HuH-7 (cell line): ENCODE measurements at regions not wholly inside any gene's neighbourhood (a gene's known extent, or its start where the extent isn't known, plus 50 kb on each side); places are given as distances from the start of the nearest gene placed in this dataset.
"Not testable (repeated sequence)": the region's sequence is repeated elsewhere in the genome, so short reads cannot be mapped to it uniquely, and the experiment has no call there.

Source experiments
- DNase-seq: peaks from one replicate; pipeline ENCODE4 v3.0.0; 2011; ENCODE audit warnings: low spot score

DNA sequence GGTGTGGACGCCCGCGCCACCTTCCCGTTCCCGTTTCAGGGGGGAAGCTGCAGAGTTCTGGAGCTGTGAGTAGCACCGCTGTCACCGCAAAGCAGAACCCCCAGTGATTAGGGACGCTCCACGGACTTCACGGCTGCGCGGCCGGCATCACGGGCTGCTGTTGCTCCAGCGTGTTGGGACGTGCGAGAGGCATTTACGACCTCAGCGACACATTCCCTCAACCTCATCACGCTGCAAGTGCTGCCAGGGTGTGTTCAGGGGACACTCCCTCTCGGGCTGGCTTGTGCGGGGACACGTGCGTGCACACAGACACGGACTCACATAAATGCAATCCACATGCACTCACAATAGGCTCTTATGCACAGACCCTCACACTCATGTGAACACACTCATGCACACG is 187.9 kb downstream of the NPIPB11 start:
- DNase-seq: not testable (repeated sequence)

DNA sequence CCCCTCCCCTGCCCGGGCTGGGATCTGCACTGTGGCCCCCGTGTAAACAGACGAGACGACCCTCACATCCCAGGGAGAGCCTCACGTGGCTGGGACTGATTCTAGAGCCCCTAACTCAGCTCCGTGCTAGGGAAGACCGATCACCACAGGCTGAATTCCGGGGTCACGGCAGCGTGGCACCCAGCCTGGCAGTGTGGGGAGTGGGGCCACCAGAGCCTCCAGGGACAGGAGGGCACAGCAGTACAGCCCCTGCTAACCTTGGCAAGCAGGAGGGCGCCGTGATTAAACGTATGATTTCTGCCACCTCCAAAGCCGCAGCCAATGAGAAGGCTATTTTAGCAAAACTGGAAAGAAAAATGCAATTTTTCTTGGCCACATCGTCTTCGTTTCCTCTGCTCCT is 188.3 kb downstream of the NPIPB11 start:
- DNase-seq: not testable (repeated sequence)

DNA sequence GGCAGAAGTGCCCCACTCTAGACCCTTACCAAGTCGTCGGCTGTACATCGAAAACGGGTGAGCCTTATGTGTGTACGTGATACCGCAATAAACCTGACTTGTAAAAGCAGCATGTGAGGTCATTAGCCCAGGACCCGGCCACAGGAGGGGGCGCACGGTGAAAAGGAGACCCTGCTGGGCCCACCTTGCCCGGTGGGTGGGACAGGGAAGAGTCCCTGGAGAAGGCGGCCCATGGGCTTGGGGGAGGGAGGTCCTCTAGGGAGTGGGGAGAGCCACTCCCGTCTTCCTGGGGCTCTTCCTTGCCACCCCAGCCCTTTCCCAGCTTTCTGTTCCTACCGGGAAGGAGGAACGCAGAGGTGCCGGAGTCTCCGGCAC is 188.8 kb downstream of the NPIPB11 start:
- DNase-seq: not testable (repeated sequence)

DNA sequence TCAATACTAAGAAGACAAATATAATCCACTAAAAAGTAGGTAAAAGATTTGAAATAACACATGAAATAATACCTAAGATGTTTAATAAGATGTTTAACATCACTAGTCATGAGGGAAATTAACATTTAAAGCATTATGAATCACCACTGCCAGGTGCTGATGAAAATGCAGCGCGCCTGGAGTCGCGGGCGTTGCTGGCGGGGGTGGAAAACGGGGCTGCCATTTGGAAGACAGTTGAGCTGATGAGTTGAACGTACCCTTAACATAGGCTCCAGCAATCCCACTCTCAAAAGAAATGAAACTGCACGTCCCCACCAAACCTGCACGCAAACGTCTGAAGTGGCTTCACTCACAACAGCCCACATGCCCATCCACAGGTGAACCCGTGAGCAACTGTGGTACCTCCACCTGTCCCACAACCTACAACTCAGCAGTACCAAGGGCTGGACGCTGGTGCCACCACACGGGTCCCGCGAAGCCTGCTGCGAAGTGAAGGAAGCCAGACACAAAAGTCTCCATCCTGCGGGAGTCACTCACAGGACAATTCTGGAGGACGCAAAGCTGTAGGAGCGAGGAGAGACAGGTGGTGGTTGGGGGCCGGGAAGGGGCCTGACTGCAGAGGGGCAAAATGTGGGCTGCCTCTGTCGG is 189.3 kb downstream of the NPIPB11 start:
- not testable (repeated sequence) for DNase-seq

DNA sequence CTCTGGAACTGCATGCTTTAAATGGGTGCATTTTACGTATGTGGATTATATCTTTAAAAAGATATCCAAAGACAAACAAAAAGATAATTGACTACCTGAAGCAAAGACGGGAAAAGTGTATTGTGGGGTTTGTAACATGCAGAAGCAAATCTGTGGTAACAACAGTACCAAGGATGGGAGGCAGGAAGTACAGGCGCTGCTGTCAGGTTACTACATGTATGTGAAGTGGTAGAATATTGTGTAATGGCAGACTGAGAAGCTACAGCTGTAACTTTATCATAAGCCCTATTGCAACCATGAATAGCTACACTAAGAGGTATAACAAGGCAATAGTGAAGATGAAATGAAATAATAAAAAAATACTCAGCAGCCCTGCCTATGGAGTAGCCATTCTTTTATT is 192.7 kb downstream of the NPIPB11 start:
- not testable (repeated sequence) for DNase-seq

DNA sequence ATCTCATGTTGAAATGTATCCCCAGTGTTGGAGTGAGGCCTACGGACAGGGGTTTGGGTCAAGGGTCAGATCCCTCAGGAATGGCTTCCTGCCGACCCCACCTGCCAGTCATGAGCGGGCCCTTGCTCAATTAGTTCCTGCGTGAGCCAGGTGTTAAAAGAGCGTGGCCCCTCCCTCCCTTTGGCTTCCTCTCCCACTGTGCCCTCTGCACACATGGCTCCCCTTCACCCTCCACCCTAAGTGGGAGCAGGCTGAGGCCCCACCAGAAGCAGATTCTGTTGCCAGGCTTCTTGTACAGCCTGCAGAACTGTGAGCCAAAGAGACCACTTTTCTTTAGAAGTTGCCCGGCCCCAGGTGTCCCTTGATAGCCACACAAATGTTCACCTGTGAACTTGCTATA is 193.3 kb downstream of the NPIPB11 start:
- not testable (repeated sequence) for DNase-seq

DNA sequence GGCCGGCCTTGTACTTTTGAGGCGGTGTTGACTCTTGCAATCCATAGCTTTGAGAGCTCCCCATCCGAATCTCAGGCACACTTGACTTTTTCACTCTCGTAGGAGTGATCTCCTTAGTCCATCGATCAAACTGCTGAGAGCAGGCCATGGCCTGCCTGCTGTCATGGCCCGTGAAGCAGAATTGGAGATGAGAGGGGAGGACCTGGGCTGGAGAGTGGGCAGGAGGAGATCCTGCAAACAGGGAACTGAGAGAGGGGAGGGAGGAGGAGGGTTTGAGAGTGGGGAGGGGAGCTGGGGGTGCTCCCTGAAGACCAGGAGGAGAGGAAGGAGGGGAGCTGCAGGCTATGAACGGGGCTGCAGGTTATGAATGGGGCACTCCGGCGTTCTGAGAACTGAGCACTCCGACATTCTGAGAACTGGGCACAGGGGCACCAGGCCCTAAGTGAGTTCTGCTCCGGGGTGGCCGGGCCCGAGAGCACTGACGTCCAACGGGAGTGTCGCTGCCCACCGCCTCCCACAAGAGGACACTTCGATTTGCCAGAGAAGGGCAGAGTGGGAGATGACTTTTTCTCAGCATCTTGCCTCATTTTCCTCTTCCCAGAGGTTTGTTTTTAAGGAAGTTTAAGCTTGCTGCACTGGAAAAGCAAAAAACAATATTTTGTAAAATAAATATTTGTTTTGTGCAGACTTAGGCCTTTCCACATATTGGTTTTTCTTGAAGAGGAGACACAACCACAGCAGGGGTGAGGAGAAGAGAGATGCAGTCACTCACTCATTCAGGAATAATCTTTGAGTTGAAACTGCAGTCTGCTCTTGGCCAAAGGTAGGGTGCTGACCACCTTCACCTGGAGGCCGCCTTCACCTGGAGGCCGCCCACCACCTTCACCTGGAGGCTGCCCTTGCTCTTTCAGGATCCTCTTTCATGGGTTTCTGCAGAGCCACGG is 194.2 kb downstream of the NPIPB11 start:
- DNase-seq: not testable (repeated sequence)

DNA sequence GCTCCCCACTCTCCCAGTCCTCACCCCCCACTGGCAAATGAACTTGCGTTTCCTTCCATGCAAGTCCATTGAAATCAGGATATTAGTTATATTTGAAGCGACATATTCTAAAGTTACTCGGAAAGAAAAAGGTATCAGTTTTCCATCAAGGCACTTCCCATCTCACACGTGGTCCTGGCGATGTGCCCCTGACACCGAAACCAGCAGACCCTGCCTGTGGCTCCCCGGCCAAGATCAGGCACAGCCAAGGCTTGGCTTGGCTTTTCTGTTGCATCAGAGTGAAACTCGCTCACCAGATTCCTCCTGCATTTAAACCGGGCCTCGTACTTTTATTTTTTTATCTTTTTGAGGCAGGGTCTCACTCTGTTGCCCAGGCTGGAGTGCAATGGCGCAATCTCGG is 195.1 kb downstream of the NPIPB11 start:
- not testable (repeated sequence) for DNase-seq

DNA sequence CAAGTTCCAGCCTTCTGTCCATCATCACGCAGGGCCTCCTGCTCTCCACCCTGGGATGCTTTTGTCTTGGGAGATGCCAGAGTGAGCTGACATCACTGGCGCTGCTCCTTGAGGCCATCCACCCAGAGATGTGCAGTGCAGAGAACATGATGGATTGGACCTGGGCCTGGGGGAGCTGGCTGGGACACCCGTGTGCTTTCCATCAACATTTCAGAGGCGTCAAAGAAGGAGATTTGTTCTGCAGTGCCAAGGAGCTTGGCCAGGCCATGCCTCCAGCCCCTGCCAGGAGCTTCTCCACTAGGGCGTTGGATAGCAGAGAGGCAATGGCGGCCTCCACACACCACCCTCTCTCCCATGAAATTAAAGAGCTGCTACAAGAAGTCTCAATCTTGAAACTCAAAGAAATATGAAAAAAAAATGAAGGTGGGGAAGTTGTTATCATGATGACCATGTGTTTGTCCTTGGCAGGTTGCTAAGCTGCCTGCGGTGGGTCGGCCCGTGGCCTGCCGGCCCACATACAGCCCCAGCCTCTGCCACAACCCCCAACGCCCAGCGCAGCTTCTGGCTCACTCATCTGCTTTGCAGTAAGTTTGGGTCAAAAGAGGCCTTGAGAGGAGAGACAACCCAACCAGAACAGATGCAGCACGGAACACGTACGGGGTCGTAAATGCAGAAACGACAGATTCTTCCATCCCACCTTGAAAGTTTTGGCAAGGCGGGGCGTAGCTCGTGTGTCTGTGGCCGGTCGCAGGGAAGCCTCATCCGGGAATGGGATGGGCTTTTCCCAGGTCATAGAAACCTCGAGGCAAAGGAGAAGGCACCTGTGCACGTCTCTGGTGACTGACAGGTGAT is 196.0 kb downstream of the NPIPB11 start:
- not testable (repeated sequence) for DNase-seq

DNA sequence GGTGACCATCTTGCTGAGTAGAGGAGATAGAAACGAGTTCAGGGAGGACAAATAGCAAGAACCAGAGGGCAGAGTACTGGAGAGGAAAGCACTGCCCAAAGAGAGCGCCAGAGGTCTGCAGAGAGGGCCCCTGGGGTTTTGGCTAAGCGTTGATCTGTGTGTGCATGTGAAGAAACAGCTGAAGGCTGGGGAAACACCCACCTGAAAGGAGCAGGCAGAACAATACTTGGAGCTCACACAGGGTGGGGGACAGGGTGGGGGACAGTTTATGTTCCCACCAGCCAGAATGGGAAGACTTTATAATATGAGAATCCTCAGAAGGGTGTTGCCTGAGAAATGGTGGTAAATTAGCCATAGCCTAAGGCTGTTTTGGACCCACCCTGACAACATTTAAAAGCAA is 200.4 kb downstream of the NPIPB11 start:
- DNase-seq: not testable (repeated sequence)

DNA sequence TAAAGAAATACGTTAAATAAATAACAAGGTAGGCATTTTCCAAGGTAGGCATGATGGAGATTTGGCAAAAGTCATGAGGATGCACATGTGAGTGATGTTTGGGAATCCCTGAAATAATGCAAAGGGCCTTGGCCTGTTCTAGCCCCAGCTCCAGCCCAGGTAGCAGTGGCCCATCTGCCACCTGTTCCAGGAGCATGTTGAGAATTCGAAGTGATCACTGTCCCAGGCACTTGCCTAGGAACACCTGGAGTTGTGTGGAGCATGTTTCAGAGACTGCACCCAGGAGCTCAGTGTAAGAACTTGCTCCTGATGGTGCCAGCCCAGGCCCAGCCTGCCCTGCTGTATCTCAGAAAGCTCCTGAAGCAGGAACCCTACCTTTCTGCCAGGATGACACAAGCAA is 201.4 kb downstream of the NPIPB11 start:
- DNase-seq: not testable (repeated sequence)

DNA sequence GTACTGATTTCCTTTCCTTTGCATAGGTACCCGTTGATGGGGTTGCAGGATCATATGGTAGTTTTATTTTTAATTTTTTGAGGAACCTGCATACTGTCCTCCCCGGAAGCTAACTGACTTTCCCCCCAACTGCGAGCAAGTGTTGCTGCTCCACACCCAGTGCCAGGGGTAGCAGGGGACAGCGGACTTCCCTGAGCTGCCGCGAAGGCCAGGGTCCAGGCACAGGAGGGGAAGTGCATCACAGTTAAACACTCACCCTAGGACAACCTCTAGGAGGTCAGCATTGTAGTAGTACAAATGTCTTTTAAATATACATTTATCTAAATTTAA is 201.7 kb downstream of the NPIPB11 start:
- DNase-seq: no peak

DNA sequence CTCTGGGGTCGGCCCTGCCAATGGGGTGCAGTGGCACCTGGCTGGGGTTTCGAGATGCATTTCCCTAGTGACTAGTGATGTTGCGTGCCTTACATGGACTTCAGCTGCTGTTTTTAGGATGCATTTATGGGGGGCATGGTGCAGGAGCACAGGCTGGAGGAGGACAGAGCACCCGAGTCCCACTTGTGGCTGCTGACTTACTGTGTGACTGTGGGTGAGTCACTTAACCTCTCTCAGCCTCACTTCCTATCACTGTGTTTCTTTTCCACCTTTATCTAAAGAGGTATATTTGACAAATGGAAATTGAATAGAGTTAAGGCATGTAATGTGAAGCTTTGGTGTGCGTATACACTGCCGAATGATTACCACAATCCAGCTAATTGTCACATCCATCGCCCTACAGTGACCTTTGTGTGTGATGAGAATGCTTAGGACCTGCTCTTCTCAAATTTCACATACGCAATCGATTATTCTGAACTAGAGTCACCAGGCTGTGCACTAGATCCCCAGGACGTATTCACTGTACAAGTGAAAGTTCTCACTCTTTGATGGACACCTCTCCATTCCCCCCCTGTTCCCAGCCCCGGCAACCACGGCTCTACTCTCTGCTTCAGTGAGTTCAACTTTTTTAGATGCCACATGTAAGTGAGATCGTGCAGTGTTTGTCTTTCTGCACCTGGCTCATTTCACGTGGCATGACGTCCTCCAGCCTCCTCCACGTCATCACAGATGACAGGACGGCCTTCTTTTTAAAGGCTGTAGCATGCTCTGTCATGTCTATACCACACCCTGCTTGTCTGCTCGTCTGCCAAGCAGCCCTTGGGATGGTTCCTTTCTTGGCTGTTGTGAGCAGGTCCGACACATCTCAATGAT is 202.3 kb downstream of the NPIPB11 start:
- not testable (repeated sequence) for DNase-seq

DNA sequence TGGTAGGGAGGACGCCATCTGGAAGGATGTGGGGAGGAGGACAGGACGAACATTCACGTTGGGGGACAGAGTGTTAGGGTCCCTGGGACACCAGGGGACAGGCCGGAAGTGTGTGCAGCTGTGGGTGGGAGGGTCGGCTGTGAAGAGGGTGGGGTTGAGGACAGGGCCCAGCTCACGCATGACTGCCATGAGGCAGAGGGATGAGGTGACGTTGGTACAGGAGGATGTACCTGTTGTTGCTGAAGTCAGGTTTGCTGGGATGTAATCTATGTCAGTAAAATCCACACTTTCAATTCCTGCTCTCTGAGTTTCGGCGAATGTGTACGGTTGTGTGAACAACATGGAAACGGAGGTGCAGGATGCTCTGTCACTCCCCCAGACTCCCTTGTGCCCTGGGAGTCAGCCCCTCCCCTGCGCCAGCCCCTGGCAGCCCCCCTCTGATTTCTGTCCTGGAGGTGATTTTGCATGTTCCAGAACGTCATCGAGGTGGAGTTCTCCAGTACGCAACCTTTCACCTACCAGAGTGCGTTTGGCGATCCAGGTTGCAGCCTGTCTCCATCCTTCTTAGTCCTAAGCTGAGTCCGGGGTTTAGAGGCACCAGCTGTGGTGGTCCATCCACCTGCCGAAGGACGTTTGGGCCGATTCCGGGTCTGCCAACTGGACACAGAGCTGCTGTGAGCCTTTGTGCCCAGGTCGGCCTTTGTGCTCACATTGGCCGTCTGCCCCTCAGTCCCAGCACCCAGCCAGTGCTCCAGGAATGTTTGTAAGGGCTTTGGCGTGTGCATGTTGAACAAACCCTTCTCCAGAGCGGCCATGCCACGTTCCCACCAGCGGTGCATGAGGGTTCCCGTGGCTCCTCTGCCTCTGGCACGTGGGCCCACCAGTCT is 203.2 kb downstream of the NPIPB11 start:
- not testable (repeated sequence) for DNase-seq

DNA sequence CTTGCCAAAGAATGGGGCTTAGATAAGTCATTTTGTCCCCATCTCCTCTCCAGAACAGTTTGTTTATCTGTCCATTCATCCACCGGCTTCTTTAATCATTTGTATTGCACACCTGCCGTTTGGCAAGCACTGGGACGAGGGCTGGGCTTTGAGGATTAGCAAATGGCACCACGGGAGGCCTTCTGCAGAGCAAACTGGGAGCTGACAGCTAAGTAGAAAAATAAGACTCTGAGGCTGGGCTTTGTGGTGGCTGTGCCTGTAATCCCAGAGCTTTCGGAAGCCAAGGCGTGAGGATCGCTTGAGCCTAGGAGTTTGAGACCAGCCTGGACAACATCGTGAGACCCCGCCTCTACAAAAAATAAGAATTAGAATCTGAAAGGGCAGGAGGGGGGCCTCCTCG is 203.9 kb downstream of the NPIPB11 start:
- DNase-seq: not testable (repeated sequence)

DNA sequence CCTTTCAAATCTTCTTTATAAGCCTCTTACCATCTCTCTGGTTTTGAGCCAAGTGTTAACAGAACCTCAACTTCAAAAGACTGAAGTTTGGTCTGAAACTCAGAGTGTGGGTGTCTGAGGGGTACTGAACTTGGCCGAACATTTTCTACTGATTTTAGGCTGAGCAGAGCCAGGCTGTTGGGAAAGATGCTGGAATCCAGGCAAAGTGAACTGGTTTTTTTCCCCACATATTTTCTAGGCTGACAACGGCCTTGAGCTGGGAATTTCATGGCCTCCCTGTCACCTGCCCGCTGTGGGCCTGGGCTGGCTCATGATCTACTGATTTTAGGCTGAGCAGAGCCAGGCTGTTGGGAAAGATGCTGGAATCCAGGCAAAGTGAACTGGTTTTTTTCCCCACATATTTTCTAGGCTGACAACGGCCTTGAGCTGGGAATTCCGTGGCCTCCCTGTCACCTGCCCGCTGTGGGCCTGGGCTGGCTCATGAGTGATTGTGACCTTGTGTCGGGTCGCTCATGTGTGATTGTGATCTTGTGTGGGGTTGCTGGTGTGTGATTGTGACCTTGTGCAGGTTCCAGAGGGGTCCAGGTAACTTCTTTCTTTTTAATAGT is 204.4 kb downstream of the NPIPB11 start:
- not testable (repeated sequence) for DNase-seq

DNA sequence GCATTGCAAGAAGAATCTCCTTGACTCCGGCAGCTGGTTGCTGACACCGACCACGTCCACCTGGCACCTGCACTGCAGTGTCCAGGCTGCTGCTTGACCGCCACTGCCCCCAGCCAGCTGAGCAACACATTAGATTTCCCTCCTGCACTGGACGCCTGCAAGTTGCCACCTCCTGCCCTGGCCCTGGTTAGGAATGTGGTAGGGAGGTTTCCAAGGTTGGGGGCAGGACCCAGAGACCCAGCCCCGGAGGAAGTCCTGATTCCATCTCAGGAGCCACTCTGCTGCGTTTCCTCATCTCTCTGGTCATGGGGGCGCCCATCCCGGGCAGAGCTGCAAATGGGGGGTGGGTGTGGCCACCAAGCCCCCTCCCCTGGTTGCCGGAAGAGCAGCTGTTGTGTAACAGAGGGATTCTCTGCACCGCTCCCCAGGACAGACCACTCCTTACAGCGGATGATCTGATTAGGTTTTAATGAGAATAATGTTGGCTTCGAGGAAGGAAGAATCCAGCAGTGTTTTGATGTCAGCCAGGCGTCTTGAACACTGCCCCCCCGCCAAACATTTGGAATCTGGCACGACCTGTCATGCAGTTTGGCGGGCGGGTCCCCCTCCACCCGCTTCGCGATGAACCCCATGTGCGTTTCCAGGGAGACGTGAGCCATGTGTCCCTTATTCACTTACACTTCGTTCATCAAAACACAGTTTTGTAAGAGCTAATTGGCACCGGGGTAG is 205.1 kb downstream of the NPIPB11 start:
- DNase-seq: not testable (repeated sequence)

DNA sequence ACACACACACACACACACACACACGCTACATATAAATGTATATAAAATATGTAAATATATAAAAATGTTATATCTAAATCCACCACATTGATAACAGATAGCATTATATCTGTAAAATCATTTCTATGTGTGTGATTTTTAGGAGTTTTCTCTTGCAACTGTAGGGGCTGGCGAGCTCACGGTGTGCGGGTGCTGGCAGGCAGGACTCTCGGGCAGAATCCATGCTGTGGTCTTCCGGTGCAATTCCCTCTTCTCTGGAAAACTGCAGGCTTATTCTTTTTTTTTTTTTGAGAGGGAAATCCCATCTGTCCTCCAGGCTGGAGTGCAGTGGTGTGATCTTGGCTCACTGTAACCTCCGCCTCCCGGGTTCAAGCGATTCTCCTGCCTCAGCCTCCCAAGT is 205.8 kb downstream of the NPIPB11 start:
- DNase-seq: not testable (repeated sequence)

DNA sequence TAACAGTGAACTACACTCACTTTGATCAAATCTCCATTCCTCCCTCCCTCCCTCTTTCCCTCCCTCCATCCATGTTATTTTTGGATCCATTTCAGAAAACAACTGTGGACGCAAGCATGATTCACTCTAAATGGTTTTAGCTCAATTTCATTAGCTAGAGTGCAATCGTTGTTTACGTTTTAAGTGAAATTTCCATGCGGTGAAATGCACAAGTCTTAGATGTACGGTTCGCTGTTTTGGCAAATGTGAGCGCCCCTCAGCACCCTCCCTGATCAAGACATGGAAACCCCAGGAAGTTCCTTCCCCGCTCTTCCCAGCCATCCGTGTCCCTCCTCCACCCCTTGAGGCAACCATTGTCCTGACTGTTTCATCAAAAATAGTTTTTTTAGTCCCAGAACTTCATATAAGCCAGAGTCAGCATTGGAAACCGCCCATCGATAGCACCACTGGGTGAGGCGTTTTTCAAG is 206.3 kb downstream of the NPIPB11 start:
- not testable (repeated sequence) for DNase-seq
